HEK293 (cell line): ENCODE measurements at regions not wholly inside any gene's neighbourhood (a gene's known extent, or its start where the extent isn't known, plus 50 kb on each side); places are given as distances from the start of the nearest gene placed in this dataset.
"Not testable (repeated sequence)": the region's sequence is repeated elsewhere in the genome, so short reads cannot be mapped to it uniquely, and the experiment has no call there.

ENCODE experiments used
- CTCF ChIP-seq: fragments of 450-650 bp; formaldehyde crosslinking; IDR thresholded peaks from 2 replicates; pipeline ENCODE4 v1.5.1; 2016; ENCODE audit warnings: missing biosample characterization, missing genetic modification characterization
- PATZ1 ChIP-seq: fragments of 450-650 bp; formaldehyde crosslinking; IDR thresholded peaks from 2 replicates; pipeline ENCODE4 v1.5.1; 2016; ENCODE audit warnings: missing biosample characterization, missing genetic modification characterization
- ZNF121 ChIP-seq: fragments of 450-650 bp; formaldehyde crosslinking; IDR thresholded peaks from 2 replicates; pipeline ENCODE4 v1.5.1; 2016; ENCODE audit warnings: missing biosample characterization, missing genetic modification characterization
- ZNF146 ChIP-seq: fragments of 450-650 bp; formaldehyde crosslinking; IDR thresholded peaks from 2 replicates; pipeline ENCODE4 v1.5.1; 2016; ENCODE audit warnings: missing biosample characterization, missing genetic modification characterization
- ZNF221 ChIP-seq: fragments of 450-650 bp; formaldehyde crosslinking; IDR thresholded peaks from 2 replicates; pipeline ENCODE4 v1.5.1; 2017; ENCODE audit warnings: missing biosample characterization, missing genetic modification characterization, borderline replicate concordance
- ZNF223 ChIP-seq: fragments of 450-650 bp; formaldehyde crosslinking; IDR thresholded peaks from 2 replicates; pipeline ENCODE4 v1.5.1; 2016; ENCODE audit warnings: missing biosample characterization, missing genetic modification characterization
- ZNF701 ChIP-seq: fragments of 450-650 bp; formaldehyde crosslinking; IDR thresholded peaks from 2 replicates; pipeline ENCODE4 v1.5.1; 2016; ENCODE audit warnings: missing biosample characterization, missing genetic modification characterization

GRCh38 chr2:90123409-90123808, 1431.9 kb downstream of the RPIA start:
- TF ChIP-seq PATZ1; ZNF121 (tag by site-specific recombination); ZNF223; CTCF (tag by site-specific recombination); ZNF146 (tag by site-specific recombination); ZNF701 (tag by site-specific recombination); ZNF221 (tag by site-specific recombination): not testable (repeated sequence)
